ENCODE measurements at regions not wholly inside any gene's neighbourhood (a gene's known extent, or its start where the extent isn't known, plus 50 kb on each side); places are given as distances from the start of the nearest gene placed in this dataset.

- no peaks in the 10 kb centered on the region for H3K36me3 ChIP-seq
- H3K9me3 ChIP-seq = no peaks in the 10 kb centered on the region
- H3K27me3 ChIP-seq = no peaks in the 10 kb centered on the region
- TF ChIP-seq, protein P1, sequence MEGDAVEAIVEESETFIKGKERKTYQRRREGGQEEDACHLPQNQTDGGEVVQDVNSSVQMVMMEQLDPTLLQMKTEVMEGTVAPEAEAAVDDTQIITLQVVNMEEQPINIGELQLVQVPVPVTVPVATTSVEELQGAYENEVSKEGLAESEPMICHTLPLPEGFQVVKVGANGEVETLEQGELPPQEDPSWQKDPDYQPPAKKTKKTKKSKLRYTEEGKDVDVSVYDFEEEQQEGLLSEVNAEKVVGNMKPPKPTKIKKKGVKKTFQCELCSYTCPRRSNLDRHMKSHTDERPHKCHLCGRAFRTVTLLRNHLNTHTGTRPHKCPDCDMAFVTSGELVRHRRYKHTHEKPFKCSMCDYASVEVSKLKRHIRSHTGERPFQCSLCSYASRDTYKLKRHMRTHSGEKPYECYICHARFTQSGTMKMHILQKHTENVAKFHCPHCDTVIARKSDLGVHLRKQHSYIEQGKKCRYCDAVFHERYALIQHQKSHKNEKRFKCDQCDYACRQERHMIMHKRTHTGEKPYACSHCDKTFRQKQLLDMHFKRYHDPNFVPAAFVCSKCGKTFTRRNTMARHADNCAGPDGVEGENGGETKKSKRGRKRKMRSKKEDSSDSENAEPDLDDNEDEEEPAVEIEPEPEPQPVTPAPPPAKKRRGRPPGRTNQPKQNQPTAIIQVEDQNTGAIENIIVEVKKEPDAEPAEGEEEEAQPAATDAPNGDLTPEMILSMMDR (IDR thresholded peaks at IDR 0.05) = no peak
- H3K27ac ChIP-seq = no peak overlapping the region
- H3K4me3 ChIP-seq = no peak overlapping the region
- H3K4me1 ChIP-seq = peaks cover 0 to 26% (median 0%) of the 10 kb centered on the region in 4 donors
- intact Hi-C loops (cut with DNase I; ENCODE audit: low total_unique reads) = no loop called here
- no peak for DNase-seq
Observed at GRCh38 chr5:74949976-74950375, 83.8 kb upstream of the FAM169A start.

- H3K4me1 ChIP-seq = peaks cover 0 to 22% (median 0%) of the 10 kb centered on the region in 4 donors
- no peak for DNase-seq
- H3K27me3 ChIP-seq = no peaks in the 10 kb centered on the region
- no peaks in the 10 kb centered on the region for H3K36me3 ChIP-seq
- intact Hi-C loops (cut with DNase I; ENCODE audit: low total_unique reads) = no loop called here
- TF ChIP-seq, protein P1 (IDR thresholded peaks at IDR 0.05) = no peak
- no peak overlapping the region for H3K4me3 ChIP-seq
- no peaks in the 10 kb centered on the region for H3K9me3 ChIP-seq
- no peak overlapping the region for H3K27ac ChIP-seq
Observed at GRCh38 chr5:74948031-74948546, 81.9 kb upstream of the FAM169A start.

DNA sequence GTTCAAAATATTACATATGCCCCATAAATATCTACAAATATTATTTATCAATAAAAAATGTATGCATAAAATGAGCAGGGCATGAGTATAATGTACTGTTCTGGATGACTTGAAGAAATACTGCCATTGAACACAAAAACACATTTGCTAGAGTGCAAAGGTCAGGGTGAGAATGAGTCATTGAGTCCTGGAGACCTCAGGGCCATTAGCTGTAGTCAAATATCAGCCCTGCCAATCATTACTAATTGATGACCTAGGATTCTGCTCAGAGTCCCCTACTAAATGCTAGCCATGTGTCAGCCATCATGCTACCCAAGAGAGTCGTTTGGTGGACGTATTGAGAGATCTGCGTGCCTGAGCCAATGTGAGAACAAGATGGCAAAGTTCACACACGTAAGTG lies 80.3 kb upstream of the FAM169A start:
- DNase-seq = no peak
- H3K4me3 ChIP-seq = no peak overlapping the region
- no peak overlapping the region for H3K27ac ChIP-seq
- no peaks in the 10 kb centered on the region for H3K36me3 ChIP-seq
- peaks cover 0 to 22% (median 0%) of the 10 kb centered on the region in 4 donors for H3K4me1 ChIP-seq
- TF ChIP-seq, protein P1 (IDR thresholded peaks at IDR 0.05) = no peak
- no peaks in the 10 kb centered on the region for H3K9me3 ChIP-seq
- intact Hi-C loops (cut with DNase I; ENCODE audit: low total_unique reads) = no loop called here
- no peaks in the 10 kb centered on the region for H3K27me3 ChIP-seq

DNA sequence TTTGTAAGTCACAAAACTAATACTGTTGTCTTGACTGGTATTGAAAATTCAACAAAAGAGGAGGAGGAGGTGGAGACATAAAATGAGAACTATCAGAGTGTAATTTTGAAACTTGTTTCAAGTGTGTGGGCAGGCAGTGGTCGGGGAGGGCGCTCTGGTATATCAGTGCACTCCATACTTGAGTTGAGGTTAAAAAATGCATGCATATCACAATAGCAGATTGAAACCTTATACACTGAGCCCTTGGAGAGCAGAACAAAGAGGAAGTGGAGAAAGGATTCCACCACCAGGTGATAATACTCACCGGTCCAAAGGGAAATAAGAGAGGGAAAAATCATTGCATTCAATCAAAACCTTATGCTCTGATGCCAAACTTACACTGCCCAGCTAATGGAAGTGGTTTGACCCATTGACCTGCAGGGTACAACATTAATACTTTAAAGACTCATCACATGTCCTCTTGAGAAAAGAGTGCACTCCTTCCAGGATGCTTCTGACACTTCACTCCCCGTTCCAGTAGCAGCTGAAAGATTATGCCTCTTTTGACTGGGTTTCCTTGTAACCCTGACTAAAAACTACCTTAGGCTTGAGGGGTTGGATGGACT lies 79.5 kb upstream of the FAM169A start:
- H3K9me3 ChIP-seq = no peaks in the 10 kb centered on the region
- no peak overlapping the region for H3K27ac ChIP-seq
- peaks cover 0 to 22% (median 0%) of the 10 kb centered on the region in 4 donors for H3K4me1 ChIP-seq
- no peaks in the 10 kb centered on the region for H3K36me3 ChIP-seq
- no peaks in the 10 kb centered on the region for H3K27me3 ChIP-seq
- no peak overlapping the region for H3K4me3 ChIP-seq
- no peak for DNase-seq
- intact Hi-C loops (cut with DNase I; ENCODE audit: low total_unique reads) = no loop called here
- TF ChIP-seq, protein P1 (IDR thresholded peaks at IDR 0.05) = no peak

DNA sequence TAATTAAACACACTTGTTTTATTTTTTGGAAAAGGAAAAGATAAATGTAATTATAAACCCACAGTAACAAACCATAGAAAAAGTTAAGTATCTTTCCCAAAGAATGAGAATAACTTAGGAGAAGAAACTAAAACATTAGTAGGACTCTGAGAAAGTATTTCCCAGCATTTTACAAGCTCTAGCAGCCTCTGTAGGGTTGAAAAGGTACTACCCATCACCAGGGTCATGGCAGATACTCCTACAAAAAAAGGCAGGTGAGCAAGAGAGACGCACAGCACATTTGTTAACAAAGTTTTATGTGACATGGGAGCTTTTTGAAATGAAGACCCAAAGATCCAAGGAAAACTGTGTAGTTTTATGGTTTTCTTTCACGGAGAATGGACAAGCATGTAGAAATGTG lies 77.7 kb upstream of the FAM169A start:
- TF ChIP-seq, protein P1 (IDR thresholded peaks at IDR 0.05) = no peak
- intact Hi-C loops (cut with DNase I; ENCODE audit: low total_unique reads) = no loop called here
- Histone ChIP-seq H3K9me3 (no peaks in the 10 kb centered on the region), H3K27ac (no peak overlapping the region), H3K27me3 (no peaks in the 10 kb centered on the region), H3K4me3 (no peak overlapping the region), H3K36me3 (no peaks in the 10 kb centered on the region), H3K4me1 (peaks cover 0 to 13% (median 0%) of the 10 kb centered on the region in 4 donors)
- no peak for DNase-seq

Data from tibial artery (tissue), 4 donors.